Body of pancreas (tissue), 4 donors: ENCODE measurements at regions not wholly inside any gene's neighbourhood (a gene's known extent, or its start where the extent isn't known, plus 50 kb on each side); places are given as distances from the start of the nearest gene placed in this dataset.

Experiments
- ATAC-seq: fragments of 150-250 bp; one replicate; pipeline ENCODE4 v1.9.1; 2016
- DNase-seq, 4 donors: peaks; one replicate each; pipeline ENCODE4 v3.0.0-alpha.2; 2019
- H3K27ac ChIP-seq, 4 donors: fragments of 200-600 bp; sonication (generic); 1 replicate in 3 of 4; 2 replicates in 1 of 4; pipeline versions ENCODE4 v1.5.1 to v1.6.1; 2016 to 2019; ENCODE audit warnings: mild to moderate bottlenecking in 1 of 4, mixed read lengths in 1 of 4, moderate library complexity in 1 of 4
- H3K27me3 ChIP-seq, 2 donors: fragments of 200-600 bp; sonication (generic); one replicate each; pipeline ENCODE4 v1.6.0; 2016; ENCODE audit warnings: mild to moderate bottlenecking in 1 of 2
- H3K36me3 ChIP-seq, 2 donors: fragments of 200-600 bp; sonication (generic); replicated peaks in 1 of 2; 2 replicates each; pipeline ENCODE4 v1.5.1; 2016; ENCODE audit warnings: low read depth in 2 of 2; ENCODE audit not compliant: insufficient read depth in 1 of 2
- H3K4me1 ChIP-seq: fragments of 200-600 bp; sonication (generic); one replicate; pipeline ENCODE4 v1.6.0; 2016
- H3K4me3 ChIP-seq, 2 donors: fragments of 200-600 bp; sonication (generic); 1 replicate in 1 of 2; 2 replicates in 1 of 2; pipeline ENCODE4 v1.5.1; 2016 to 2019
- H3K9me3 ChIP-seq, 3 donors: fragments of 200-600 bp; sonication (generic); 1 replicate in 2 of 3; 2 replicates in 1 of 3; pipeline ENCODE4 v1.5.1; 2016
- CTCF ChIP-seq, 7 experiments: fragments of 450-650 bp in 4 of 7; fragments of 200-600 bp in 3 of 7; sonication (generic) in 3 of 7; IDR thresholded peaks; one replicate each; pipeline ENCODE4 v1.5.1; 2016 to 2019; ENCODE audit warnings: antibody characterized with exemption in 7 of 7
- POLR2A ChIP-seq, 3 donors: fragments of 450-650 bp; IDR thresholded peaks; one replicate each; pipeline ENCODE4 v1.6.1; 2016; ENCODE audit warnings: antibody characterized with exemption in 3 of 3, mild to moderate bottlenecking in 2 of 3
- WGBS, 2 donors: methylation state at CpG; one replicate each; pipeline ENCODE4 v1.1.5; 2017; 5-methylcytosine and 5-hydroxymethylcytosine counted together
- intact Hi-C: fragments of 100-400 bp; cut with DNase I; formaldehyde crosslinking; loops from one replicate; pipeline ENCODE4 v1.15.1; 2023

GRCh38 chr20:40776466-40777457 is 87.7 kb upstream of the MAFB start:
- Histone ChIP-seq H3K9me3 (no peaks in the 10 kb centered on the region), H3K4me3 (no peak overlapping the region), H3K27me3 (no peaks in the 10 kb centered on the region), H3K36me3 (no peaks in the 10 kb centered on the region), H3K4me1 (no peaks in the 10 kb centered on the region), H3K27ac (no peak overlapping the region)
- no peak for ATAC-seq
- 52 to 64% methylated on average over 13 of the region's 13 CpGs for WGBS, 2 donors
- TF ChIP-seq CTCF (IDR thresholded peaks at IDR 0.05) (no peak), POLR2A (IDR thresholded peaks at IDR 0.05) (no peak)
- intact Hi-C loops, result no loop called here
- DNase-seq, result peak in 1 of 4 donors; percentile 11

- no peak overlapping the region for H3K27ac ChIP-seq
- intact Hi-C loops, result no loop called here
- DNase-seq (no peak), ATAC-seq (no peak)
- H3K27me3 ChIP-seq, result no peaks in the 10 kb centered on the region
- TF ChIP-seq CTCF (IDR thresholded peaks at IDR 0.05) (no peak), POLR2A (IDR thresholded peaks at IDR 0.05) (no peak)
- H3K9me3 ChIP-seq, result no peaks in the 10 kb centered on the region
- no peak overlapping the region for H3K4me3 ChIP-seq
- no peaks in the 10 kb centered on the region for H3K4me1 ChIP-seq
- no peaks in the 10 kb centered on the region for H3K36me3 ChIP-seq
These were observed 88.6 kb upstream of the MAFB start for GRCh38 chr20:40777653-40778052.

- ATAC-seq, result no peak
- no peak overlapping the region for H3K27ac ChIP-seq
These were observed 90.0 kb upstream of the MAFB start for GRCh38 chr20:40778894-40779496.

GRCh38 chr20:40781327-40782042 is 92.4 kb upstream of the MAFB start:
- TF ChIP-seq CTCF (IDR thresholded peaks at IDR 0.05) (no peak), POLR2A (IDR thresholded peaks at IDR 0.05) (no peak)
- H3K27me3 ChIP-seq, result no peaks in the 10 kb centered on the region
- no peak overlapping the region for H3K4me3 ChIP-seq
- no peak overlapping the region for H3K27ac ChIP-seq
- H3K36me3 ChIP-seq, result no peaks in the 10 kb centered on the region
- ATAC-seq, result no peak
- no peaks in the 10 kb centered on the region for H3K9me3 ChIP-seq
- no peak for DNase-seq
- no peaks in the 10 kb centered on the region for H3K4me1 ChIP-seq
- 42 to 53% methylated on average over 14 of the region's 14 CpGs for WGBS, 2 donors
- intact Hi-C loops, result no loop called here

More at GRCh38 chr20:40778894-40779496, 90.0 kb upstream of the MAFB start:
- TF ChIP-seq CTCF (IDR thresholded peaks at IDR 0.05), result no peak
- no peak for TF ChIP-seq POLR2A (IDR thresholded peaks at IDR 0.05)
- no peaks in the 10 kb centered on the region for H3K4me1 ChIP-seq
- 35 to 58% methylated on average over 2 of the region's 2 CpGs for WGBS, 2 donors
- intact Hi-C loops, result no loop called here
- no peak for DNase-seq
- H3K27me3 ChIP-seq, result no peaks in the 10 kb centered on the region
- H3K36me3 ChIP-seq, result no peaks in the 10 kb centered on the region
- H3K4me3 ChIP-seq, result no peak overlapping the region
- no peaks in the 10 kb centered on the region for H3K9me3 ChIP-seq
